H9 (cell line): ENCODE measurements at regions not wholly inside any gene's neighbourhood (a gene's known extent, or its start where the extent isn't known, plus 50 kb on each side); places are given as distances from the start of the nearest gene placed in this dataset.

Experiments
- DNase-seq: peaks from one replicate; pipeline ENCODE4 v3.0.0-alpha.2; 2017
- H2AFZ ChIP-seq: one replicate; pipeline ENCODE4 v1.6.1; 2013; ENCODE audit warnings: mild to moderate bottlenecking, low read length, control low read depth, moderate library complexity
- H2AK5ac ChIP-seq: 2 replicates; pipeline ENCODE4 v1.6.1; 2013; ENCODE audit warnings: low read length, control low read depth, mixed read lengths; ENCODE audit not compliant: insufficient read length
- H2BK120ac ChIP-seq: one replicate; pipeline ENCODE4 v1.6.1; 2013; ENCODE audit warnings: low read depth, mild to moderate bottlenecking, low read length, control low read depth, inconsistent platforms; ENCODE audit not compliant: poor library complexity, severe bottlenecking
- H2BK12ac ChIP-seq: 2 replicates; pipeline ENCODE4 v1.6.1; 2013; ENCODE audit warnings: low read length, control low read depth, mixed read lengths, low read depth; ENCODE audit not compliant: insufficient read length
- H2BK15ac ChIP-seq: 2 replicates; pipeline ENCODE4 v1.6.1; 2013; ENCODE audit warnings: low read depth, low read length, control low read depth
- H2BK20ac ChIP-seq: one replicate; pipeline ENCODE4 v1.6.1; 2013; ENCODE audit warnings: low read depth, mild to moderate bottlenecking, low read length, control low read depth, inconsistent platforms; ENCODE audit not compliant: poor library complexity, severe bottlenecking
- H2BK5ac ChIP-seq: 2 replicates; pipeline ENCODE4 v1.6.1; 2013; ENCODE audit warnings: low read length, control low read depth, mixed read lengths; ENCODE audit not compliant: insufficient read length
- H3K14ac ChIP-seq: 2 replicates; pipeline ENCODE4 v1.6.1; 2013; ENCODE audit warnings: low read length, control low read depth; ENCODE audit not compliant: insufficient read depth
- H3K18ac ChIP-seq: 2 replicates; pipeline ENCODE4 v1.6.1; 2013; ENCODE audit warnings: low read depth, mild to moderate bottlenecking, mixed read lengths, low read length, control low read depth; ENCODE audit not compliant: insufficient read length
- H3K23ac ChIP-seq: 2 replicates; pipeline ENCODE4 v1.6.1; 2013; ENCODE audit warnings: low read length, control low read depth, mixed read lengths, low read depth; ENCODE audit not compliant: insufficient read length
- H3K23me2 ChIP-seq: 2 replicates; pipeline ENCODE4 v1.6.1; 2013; ENCODE audit warnings: low read depth, mild to moderate bottlenecking, mixed read lengths, low read length, control low read depth; ENCODE audit not compliant: insufficient read length, poor library complexity, severe bottlenecking
- H3K27ac ChIP-seq: 2 replicates; pipeline ENCODE4 v1.5.1; 2013; ENCODE audit warnings: low read length, control low read depth, mixed read lengths, low read depth; ENCODE audit not compliant: insufficient read length
- H3K27me3 ChIP-seq: 2 replicates; pipeline ENCODE4 v1.6.1; 2013; ENCODE audit warnings: low read length, control low read depth, inconsistent platforms; ENCODE audit not compliant: insufficient read depth
- H3K4ac ChIP-seq: 2 replicates; pipeline ENCODE4 v1.6.1; 2013; ENCODE audit warnings: low read depth, mild to moderate bottlenecking, control low read depth, inconsistent platforms, low read length, moderate library complexity
- H3K4me1 ChIP-seq: 2 replicates; pipeline ENCODE4 v1.6.1; 2013; ENCODE audit warnings: low read length, control low read depth, inconsistent platforms; ENCODE audit not compliant: insufficient read depth
- H3K4me2 ChIP-seq: 2 replicates; pipeline ENCODE4 v1.6.1; 2013; ENCODE audit warnings: low read length, control low read depth, mixed read lengths; ENCODE audit not compliant: insufficient read length, insufficient read depth
- H3K56ac ChIP-seq: 2 replicates; pipeline ENCODE4 v1.6.1; 2013; ENCODE audit warnings: low read depth, mild to moderate bottlenecking, mixed read lengths, low read length, control low read depth; ENCODE audit not compliant: insufficient read length
- H3K79me1 ChIP-seq: 2 replicates; pipeline ENCODE4 v1.6.1; 2013; ENCODE audit warnings: low read depth, mild to moderate bottlenecking, moderate library complexity, low read length, control low read depth, inconsistent platforms; ENCODE audit not compliant: insufficient read depth, poor library complexity, severe bottlenecking
- H3K79me2 ChIP-seq: 2 replicates; pipeline ENCODE4 v1.6.1; 2013; ENCODE audit warnings: low read length, control low read depth, inconsistent platforms; ENCODE audit not compliant: insufficient read depth
- H3K9ac ChIP-seq: 2 replicates; pipeline ENCODE4 v1.6.1; 2013; ENCODE audit warnings: low read length, control low read depth, mixed read lengths; ENCODE audit not compliant: insufficient read length; ENCODE audit errors: extremely low read depth
- H3K9me3 ChIP-seq: one replicate; pipeline ENCODE4 v1.6.1; 2013; ENCODE audit warnings: low read depth, low read length, inconsistent platforms; ENCODE audit not compliant: control insufficient read depth
- H3T11ph ChIP-seq: one replicate; pipeline ENCODE4 v1.6.1; 2013; ENCODE audit warnings: mild to moderate bottlenecking, low read length, control low read depth, inconsistent platforms
- H4K20me1 ChIP-seq: one replicate; pipeline ENCODE4 v1.6.1; 2013; ENCODE audit not compliant: control insufficient read depth, insufficient read length, insufficient read depth
- H4K5ac ChIP-seq: 2 replicates; pipeline ENCODE4 v1.6.1; 2013; ENCODE audit warnings: low read depth, mild to moderate bottlenecking, mixed read lengths, low read length, control low read depth; ENCODE audit not compliant: insufficient read length
- H4K8ac ChIP-seq: replicated peaks from 2 replicates; pipeline ENCODE4 v1.6.1; 2013; ENCODE audit warnings: low read length, control low read depth, mixed read lengths, low read depth; ENCODE audit not compliant: insufficient read length
- H4K91ac ChIP-seq: 2 replicates; pipeline ENCODE4 v1.6.1; 2013; ENCODE audit warnings: low read depth, mild to moderate bottlenecking, moderate library complexity, mixed read lengths, low read length, control low read depth; ENCODE audit not compliant: insufficient read length
- H3K27ac Mint-ChIP-seq, 3 experiments: 2 replicates in 2 of 3; 3 replicates in 1 of 3; pipeline ENCODE4 v1.8.0; 2020 to 2021; ENCODE audit warnings: mixed read lengths in 3 of 3, mild to moderate bottlenecking in 1 of 3, moderate library complexity in 1 of 3
- H3K27me3 Mint-ChIP-seq: 2 replicates; pipeline ENCODE4 v1.8.0; 2021; ENCODE audit warnings: low read depth, mild to moderate bottlenecking, moderate library complexity, mixed read lengths
- H3K36me3 Mint-ChIP-seq, 3 experiments: 2 replicates in 2 of 3; 3 replicates in 1 of 3; pipeline ENCODE4 v1.8.0; 2020 to 2021; ENCODE audit warnings: low read depth in 3 of 3, mixed read lengths in 3 of 3; ENCODE audit not compliant: insufficient read depth in 1 of 3
- H3K4me1 Mint-ChIP-seq, 2 experiments: 2 replicates each; pipeline ENCODE4 v1.8.0; 2020; ENCODE audit warnings: mixed read lengths in 2 of 2
- H3K4me3 Mint-ChIP-seq, 2 experiments: 2 replicates in 1 of 2; 3 replicates in 1 of 2; pipeline ENCODE4 v1.8.0; 2020 to 2021; ENCODE audit warnings: mild to moderate bottlenecking in 2 of 2, mixed read lengths in 2 of 2, moderate library complexity in 1 of 2
- H3K9me3 Mint-ChIP-seq, 2 experiments: 2 replicates in 1 of 2; 3 replicates in 1 of 2; pipeline ENCODE4 v1.8.0; 2020; ENCODE audit warnings: mild to moderate bottlenecking in 2 of 2, mixed read lengths in 2 of 2, moderate library complexity in 1 of 2
- WGBS: extraction: QIAGEN DNeasy Blood & Tissue Kit; methylation state at CpG from one replicate; pipeline ENCODE4 v1.1.7; 2013; ENCODE audit warnings: missing lambda C conversion rate, low lambda C conversion rate, mixed read lengths; ENCODE audit not compliant: insufficient read length; ENCODE audit errors: extremely low coverage; 5-methylcytosine and 5-hydroxymethylcytosine counted together
- TF ChIP-seq, protein P1 (sequence below): fragments of 200-600 bp; sonication (generic); conservative IDR thresholded peaks from 3 replicates; pipeline ENCODE4 v1.8.0; 2021; ENCODE audit warnings: antibody characterized with exemption, mild to moderate bottlenecking

DNA sequence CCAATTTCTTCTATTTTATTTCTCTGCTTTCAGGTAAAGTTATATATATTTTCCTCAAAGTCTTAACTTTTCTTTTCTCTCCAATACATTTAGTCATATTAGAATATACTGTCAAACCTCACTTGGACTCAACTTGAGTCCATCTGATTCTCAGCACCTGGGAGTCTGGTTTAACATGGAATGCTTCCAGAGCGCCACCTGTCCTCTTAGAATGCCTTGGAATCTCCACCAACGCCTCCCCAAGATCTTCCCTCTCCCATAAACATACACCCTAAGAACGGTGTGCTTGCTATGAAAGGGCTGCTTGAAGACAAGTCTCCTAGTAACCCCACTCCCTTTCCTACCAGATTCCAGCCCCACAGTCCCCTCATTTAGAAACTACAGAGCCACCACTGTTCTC is 229.1 kb upstream of the MKLN1 start:
- no peak overlapping the region for H4K8ac ChIP-seq
- peaks cover 7% of the 10 kb centered on the region for H3K79me1 ChIP-seq
- H2BK120ac ChIP-seq, result no peak overlapping the region
- H3K9me3 Mint-ChIP-seq, result no peaks in the 10 kb centered on the region
- H3K18ac ChIP-seq, result no peak overlapping the region
- H3K27me3 ChIP-seq, result no peaks in the 10 kb centered on the region
- no peak overlapping the region for H3K4me2 ChIP-seq
- TF ChIP-seq, protein P1, sequence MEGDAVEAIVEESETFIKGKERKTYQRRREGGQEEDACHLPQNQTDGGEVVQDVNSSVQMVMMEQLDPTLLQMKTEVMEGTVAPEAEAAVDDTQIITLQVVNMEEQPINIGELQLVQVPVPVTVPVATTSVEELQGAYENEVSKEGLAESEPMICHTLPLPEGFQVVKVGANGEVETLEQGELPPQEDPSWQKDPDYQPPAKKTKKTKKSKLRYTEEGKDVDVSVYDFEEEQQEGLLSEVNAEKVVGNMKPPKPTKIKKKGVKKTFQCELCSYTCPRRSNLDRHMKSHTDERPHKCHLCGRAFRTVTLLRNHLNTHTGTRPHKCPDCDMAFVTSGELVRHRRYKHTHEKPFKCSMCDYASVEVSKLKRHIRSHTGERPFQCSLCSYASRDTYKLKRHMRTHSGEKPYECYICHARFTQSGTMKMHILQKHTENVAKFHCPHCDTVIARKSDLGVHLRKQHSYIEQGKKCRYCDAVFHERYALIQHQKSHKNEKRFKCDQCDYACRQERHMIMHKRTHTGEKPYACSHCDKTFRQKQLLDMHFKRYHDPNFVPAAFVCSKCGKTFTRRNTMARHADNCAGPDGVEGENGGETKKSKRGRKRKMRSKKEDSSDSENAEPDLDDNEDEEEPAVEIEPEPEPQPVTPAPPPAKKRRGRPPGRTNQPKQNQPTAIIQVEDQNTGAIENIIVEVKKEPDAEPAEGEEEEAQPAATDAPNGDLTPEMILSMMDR, result no peak
- no peak overlapping the region for H3K23ac ChIP-seq
- H3K4me1 ChIP-seq, result peaks cover 2% of the 10 kb centered on the region
- H2BK12ac ChIP-seq, result no peak overlapping the region
- peak overlapping the region in 1 of 3 experiments; percentile 29; a peak in 1 of 7 replicates for H3K27ac Mint-ChIP-seq
- no peaks in the 10 kb centered on the region for H3K27me3 Mint-ChIP-seq
- H3K4me1 Mint-ChIP-seq, result peaks cover 25 to 27% of the 10 kb centered on the region in 2 experiments
- H4K20me1 ChIP-seq, result no peaks in the 10 kb centered on the region
- no peak overlapping the region for H3K4me3 Mint-ChIP-seq
- H2BK15ac ChIP-seq, result no peak overlapping the region
- no peak overlapping the region for H3K56ac ChIP-seq
- no peak overlapping the region for H3K9ac ChIP-seq
- no peak overlapping the region for H2BK20ac ChIP-seq
- H4K91ac ChIP-seq, result no peak overlapping the region
- H4K5ac ChIP-seq, result no peak overlapping the region
- no peak overlapping the region for H3K4ac ChIP-seq
- H3T11ph ChIP-seq, result no peak overlapping the region
- no peak overlapping the region for H2AFZ ChIP-seq
- no peaks in the 10 kb centered on the region for H3K23me2 ChIP-seq
- no peak overlapping the region for H2AK5ac ChIP-seq
- no CpG with 5 or more reads among the region's 3 CpGs for whole genome bisulfite sequencing
- no peaks in the 10 kb centered on the region for H3K9me3 ChIP-seq
- no peak overlapping the region for H2BK5ac ChIP-seq
- no peak overlapping the region for H3K14ac ChIP-seq
- H3K79me2 ChIP-seq, result peaks cover 4% of the 10 kb centered on the region; the same call in 1 of the 2 replicates
- no peak overlapping the region for H3K27ac ChIP-seq
- no peak for DNase-seq
- peaks cover 0 to 6% (median 0%) of the 10 kb centered on the region in 3 experiments; a peak in 2 of 7 replicates for H3K36me3 Mint-ChIP-seq
